Neuron (in vitro differentiated cells): ENCODE measurements at regions not wholly inside any gene's neighbourhood (a gene's known extent, or its start where the extent isn't known, plus 50 kb on each side); places are given as distances from the start of the nearest gene placed in this dataset.
"Not testable (repeated sequence)": the region's sequence is repeated elsewhere in the genome, so short reads cannot be mapped to it uniquely, and the experiment has no call there.

Experiments
- H2AFZ ChIP-seq: one replicate; pipeline ENCODE4 v1.6.1; 2013; ENCODE audit warnings: low read depth, mild to moderate bottlenecking, inconsistent platforms, low read length, moderate library complexity
- H3K27me3 ChIP-seq: one replicate; pipeline ENCODE4 v1.6.1; 2013; ENCODE audit warnings: low read length; ENCODE audit not compliant: insufficient read depth
- H3K36me3 ChIP-seq: one replicate; pipeline ENCODE4 v1.6.1; 2013; ENCODE audit warnings: low read length; ENCODE audit not compliant: insufficient read depth
- H3K4me1 ChIP-seq: one replicate; pipeline ENCODE4 v1.6.1; 2013; ENCODE audit warnings: low read length; ENCODE audit not compliant: insufficient read depth
- H3K4me3 ChIP-seq: 2 replicates; pipeline ENCODE4 v1.5.1; 2013; ENCODE audit warnings: mild to moderate bottlenecking, low read length, moderate library complexity
- H3K9me3 ChIP-seq: one replicate; pipeline ENCODE4 v1.6.1; 2013; ENCODE audit warnings: low read length

- Histone ChIP-seq H3K27me3 (no peaks in the 10 kb centered on the region), H3K4me3 (no peak overlapping the region), H3K4me1 (no peaks in the 10 kb centered on the region), H3K36me3 (no peaks in the 10 kb centered on the region), H3K9me3 (no peaks in the 10 kb centered on the region), H2AFZ (no peak overlapping the region)
These were observed 667.7 kb upstream of the SLIT2 start for GRCh38 chr4:19583827-19584569.

GRCh38 chr4:19580095-19580494 lies 671.6 kb upstream of the SLIT2 start:
- Histone ChIP-seq H3K4me3 (no peak overlapping the region), H2AFZ (no peak overlapping the region), H3K27me3 (no peaks in the 10 kb centered on the region), H3K4me1 (no peaks in the 10 kb centered on the region), H3K36me3 (no peaks in the 10 kb centered on the region), H3K9me3 (no peaks in the 10 kb centered on the region)

GRCh38 chr4:19579608-19580007 lies 672.1 kb upstream of the SLIT2 start:
- H3K36me3 ChIP-seq, result no peaks in the 10 kb centered on the region
- no peak overlapping the region for H3K4me3 ChIP-seq
- H3K27me3 ChIP-seq, result no peaks in the 10 kb centered on the region
- no peaks in the 10 kb centered on the region for H3K9me3 ChIP-seq
- H3K4me1 ChIP-seq, result no peaks in the 10 kb centered on the region
- H2AFZ ChIP-seq, result no peak overlapping the region

- no peaks in the 10 kb centered on the region for H3K4me1 ChIP-seq
- H3K27me3 ChIP-seq, result no peaks in the 10 kb centered on the region
- no peak overlapping the region for H2AFZ ChIP-seq
- no peaks in the 10 kb centered on the region for H3K36me3 ChIP-seq
- H3K4me3 ChIP-seq, result no peak overlapping the region
- H3K9me3 ChIP-seq, result no peaks in the 10 kb centered on the region
These were observed 674.6 kb upstream of the SLIT2 start for GRCh38 chr4:19577097-19577496.

- H2AFZ ChIP-seq, result no peak overlapping the region
These were observed 675.8 kb upstream of the SLIT2 start for GRCh38 chr4:19575924-19576323.

GRCh38 chr4:19566041-19566440 lies 685.7 kb upstream of the SLIT2 start:
- no peaks in the 10 kb centered on the region for H3K27me3 ChIP-seq
- H3K36me3 ChIP-seq, result no peaks in the 10 kb centered on the region
- no peak overlapping the region for H2AFZ ChIP-seq
- no peaks in the 10 kb centered on the region for H3K9me3 ChIP-seq
- no peaks in the 10 kb centered on the region for H3K4me1 ChIP-seq
- H3K4me3 ChIP-seq, result no peak overlapping the region

More at GRCh38 chr4:19575924-19576323, 675.8 kb upstream of the SLIT2 start:
- Histone ChIP-seq H3K4me1 (no peaks in the 10 kb centered on the region), H3K9me3 (no peaks in the 10 kb centered on the region), H3K27me3 (no peaks in the 10 kb centered on the region), H3K36me3 (no peaks in the 10 kb centered on the region), H3K4me3 (no peak overlapping the region)

GRCh38 chr4:19562456-19562855 lies 689.2 kb upstream of the SLIT2 start:
- Histone ChIP-seq H3K4me1 (peaks cover 4% of the 10 kb centered on the region), H2AFZ (no peak overlapping the region), H3K9me3 (no peaks in the 10 kb centered on the region), H3K27me3 (no peaks in the 10 kb centered on the region), H3K4me3 (no peak overlapping the region), H3K36me3 (no peaks in the 10 kb centered on the region)

GRCh38 chr4:19557161-19557560 lies 694.5 kb upstream of the SLIT2 start:
- H3K36me3 ChIP-seq, result no peaks in the 10 kb centered on the region
- no peak overlapping the region for H2AFZ ChIP-seq
- H3K4me3 ChIP-seq, result no peak overlapping the region

GRCh38 chr4:19556276-19556675 lies 695.4 kb upstream of the SLIT2 start:
- not testable (repeated sequence) for H3K27me3 ChIP-seq, H2AFZ ChIP-seq, H3K4me3 ChIP-seq, H3K36me3 ChIP-seq, H3K4me1 ChIP-seq, H3K9me3 ChIP-seq

More at GRCh38 chr4:19557161-19557560, 694.5 kb upstream of the SLIT2 start:
- H3K4me1 ChIP-seq, result peaks cover 8% of the 10 kb centered on the region
- no peaks in the 10 kb centered on the region for H3K9me3 ChIP-seq
- no peaks in the 10 kb centered on the region for H3K27me3 ChIP-seq

GRCh38 chr4:19547463-19547862 lies 704.2 kb upstream of the SLIT2 start:
- no peak overlapping the region for H2AFZ ChIP-seq
- H3K27me3 ChIP-seq, result no peaks in the 10 kb centered on the region
- H3K36me3 ChIP-seq, result no peaks in the 10 kb centered on the region
- peaks cover 4% of the 10 kb centered on the region for H3K4me1 ChIP-seq
- H3K4me3 ChIP-seq, result no peak overlapping the region
- H3K9me3 ChIP-seq, result no peaks in the 10 kb centered on the region

- no peak overlapping the region for H3K4me3 ChIP-seq
- H3K4me1 ChIP-seq, result peaks cover 4% of the 10 kb centered on the region
- no peaks in the 10 kb centered on the region for H3K9me3 ChIP-seq
- no peaks in the 10 kb centered on the region for H3K36me3 ChIP-seq
- no peak overlapping the region for H2AFZ ChIP-seq
- no peaks in the 10 kb centered on the region for H3K27me3 ChIP-seq
These were observed 707.1 kb upstream of the SLIT2 start for GRCh38 chr4:19544446-19545125.

GRCh38 chr4:19540859-19541540 lies 710.7 kb upstream of the SLIT2 start:
- Histone ChIP-seq H2AFZ (no peak overlapping the region), H3K36me3 (no peaks in the 10 kb centered on the region), H3K4me3 (no peak overlapping the region), H3K4me1 (no peaks in the 10 kb centered on the region), H3K27me3 (no peaks in the 10 kb centered on the region), H3K9me3 (no peaks in the 10 kb centered on the region)

- no peaks in the 10 kb centered on the region for H3K9me3 ChIP-seq
- no peak overlapping the region for H2AFZ ChIP-seq
- H3K4me1 ChIP-seq, result peaks cover 4% of the 10 kb centered on the region
- H3K4me3 ChIP-seq, result no peak overlapping the region
- no peaks in the 10 kb centered on the region for H3K27me3 ChIP-seq
- no peaks in the 10 kb centered on the region for H3K36me3 ChIP-seq
These were observed 712.5 kb upstream of the SLIT2 start for GRCh38 chr4:19539201-19539600.
